HG02588 (cell line): ENCODE measurements at regions not wholly inside any gene's neighbourhood (a gene's known extent, or its start where the extent isn't known, plus 50 kb on each side); places are given as distances from the start of the nearest gene placed in this dataset.

Source experiments
- ATAC-seq: cut with Tn5 transposase; IDR thresholded peaks from one replicate; pipeline ENCODE4 v1.9.1; 2021; ENCODE audit warnings: mild to moderate bottlenecking, moderate library complexity; ENCODE audit not compliant: unreplicated experiment

DNA sequence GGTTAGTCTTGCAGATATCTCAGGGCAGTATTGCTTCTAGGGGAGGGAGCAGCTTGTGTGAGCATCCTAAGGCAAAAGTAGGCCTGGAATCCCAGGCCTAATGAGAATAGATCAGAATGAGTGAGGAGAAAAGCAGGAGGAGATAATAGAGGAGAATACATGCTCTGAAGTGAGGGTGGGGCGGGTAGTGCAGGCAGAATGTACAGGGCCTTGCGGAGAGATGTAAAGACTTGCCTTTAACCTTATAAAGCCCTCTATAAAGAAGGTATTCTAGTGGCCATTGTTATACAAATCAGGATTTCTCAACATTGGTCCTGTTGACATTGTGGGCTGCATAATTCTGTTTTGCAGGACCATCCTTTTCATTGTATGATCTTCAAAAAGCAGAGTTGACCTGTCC, 855.3 kb downstream of the PCDH7 start:
- no peak for ATAC-seq

DNA sequence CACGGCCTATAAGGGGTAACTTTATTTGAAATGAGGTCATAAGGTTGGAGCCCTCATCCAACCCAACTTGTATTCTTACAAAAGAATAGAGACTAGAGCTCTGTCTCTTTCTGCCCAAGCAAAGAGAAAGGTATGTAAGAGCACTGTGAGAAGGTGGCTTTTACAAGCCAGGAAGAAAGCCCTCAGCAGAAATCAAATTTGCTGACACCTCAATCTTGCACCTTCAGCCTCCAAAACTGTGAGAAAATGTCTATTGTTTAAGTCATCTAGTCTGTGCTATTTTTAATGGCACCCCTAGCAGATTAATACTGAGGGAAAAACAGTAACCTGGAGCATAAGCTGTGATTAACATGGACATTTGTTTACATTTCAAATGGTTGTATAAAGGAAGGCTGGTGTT, 860.7 kb downstream of the PCDH7 start:
- no peak for ATAC-seq

DNA sequence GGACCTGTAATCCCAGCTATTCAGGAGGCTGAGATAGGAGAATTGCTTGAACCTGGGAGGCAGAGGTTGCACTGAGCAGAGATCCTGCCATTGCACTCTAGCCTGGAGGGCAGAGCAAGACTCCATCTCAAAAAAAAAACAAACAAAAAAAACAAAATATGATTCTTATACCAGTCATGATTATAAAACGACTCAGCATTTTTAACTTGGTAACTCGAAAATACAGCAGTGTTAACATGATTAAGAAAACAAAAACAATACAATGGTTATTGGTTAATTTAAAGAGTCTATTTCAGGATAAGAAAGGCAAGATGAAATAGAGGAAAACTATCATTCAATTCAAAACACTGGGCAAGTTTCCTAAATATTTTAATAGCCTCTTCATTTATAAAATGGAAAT, 865.3 kb downstream of the PCDH7 start:
- no peak for ATAC-seq

DNA sequence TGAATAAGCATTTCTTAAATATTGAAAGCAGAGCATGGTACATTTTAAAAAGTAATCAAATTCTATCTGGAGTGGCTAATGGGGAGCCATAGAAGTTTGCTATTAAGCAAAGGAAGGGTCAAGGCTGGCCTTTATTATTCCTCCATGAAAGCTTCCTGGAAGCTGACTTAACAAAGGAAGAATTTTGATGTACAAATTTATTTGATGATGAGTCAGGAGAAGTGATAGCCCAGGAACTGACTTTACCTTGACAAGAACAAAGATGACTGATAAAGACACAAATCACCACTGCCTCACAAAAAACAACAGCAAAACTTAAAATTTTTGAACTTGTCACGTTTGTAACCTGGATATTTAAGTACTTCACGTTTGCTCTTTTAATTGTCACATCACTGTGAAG, 872.1 kb downstream of the PCDH7 start:
- no peak for ATAC-seq

DNA sequence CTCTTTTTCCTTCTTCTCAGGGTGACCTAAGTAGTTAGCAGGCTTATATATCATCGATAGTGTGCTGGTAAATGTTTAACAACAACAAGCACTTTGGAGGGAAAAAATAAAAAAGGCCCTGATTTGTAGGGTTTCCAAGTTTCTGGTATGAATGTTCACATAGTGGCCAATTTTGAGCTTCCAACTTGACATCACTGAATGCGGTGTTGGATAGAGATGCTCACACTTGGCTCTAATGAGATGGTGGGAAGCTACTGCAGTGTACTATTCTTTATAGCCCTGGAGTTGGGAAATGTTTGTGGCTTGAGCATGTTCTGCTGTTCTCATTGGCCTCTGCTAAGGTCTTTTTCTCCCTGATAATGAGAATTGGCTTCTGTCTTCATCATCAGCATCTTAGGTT, 875.3 kb downstream of the PCDH7 start:
- ATAC-seq: no peak

DNA sequence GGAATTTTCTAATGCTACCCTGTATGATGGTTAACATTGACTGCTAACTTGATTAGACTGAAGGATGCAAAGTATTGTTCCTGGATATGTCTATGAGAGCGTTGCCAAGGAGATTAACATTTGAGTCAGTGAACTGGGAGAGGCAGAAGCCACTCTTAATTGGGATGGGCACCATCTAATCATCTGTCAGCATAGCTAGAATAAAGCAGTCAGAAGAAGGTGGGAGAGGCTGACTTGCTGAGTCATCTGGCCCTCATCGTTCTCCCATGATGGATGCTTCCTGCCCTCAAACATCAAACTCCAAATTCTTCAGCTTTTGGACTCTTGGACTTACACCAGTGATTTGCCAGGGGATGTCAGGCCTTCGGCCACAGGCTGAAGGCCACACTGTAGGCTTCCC, 878.5 kb downstream of the PCDH7 start:
- no peak for ATAC-seq

DNA sequence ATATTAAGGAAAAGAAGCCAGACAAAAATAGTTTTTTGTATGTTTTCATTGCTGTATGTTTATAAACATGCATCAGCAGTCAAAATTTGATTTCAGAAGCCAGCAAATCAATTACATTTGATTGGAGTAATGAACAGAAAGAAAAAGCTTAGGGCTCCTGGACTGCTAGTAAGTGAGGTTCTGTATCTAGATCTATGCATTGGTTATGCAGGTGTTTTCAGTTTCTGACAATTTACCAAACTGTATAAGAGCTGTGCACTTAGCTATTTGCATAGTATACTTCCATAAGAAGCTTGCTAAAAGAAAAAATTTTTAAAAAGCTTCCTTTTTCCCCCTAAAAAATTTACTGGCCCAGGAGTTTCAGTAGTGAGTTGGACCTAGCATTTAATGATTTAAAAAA, 881.6 kb downstream of the PCDH7 start:
- ATAC-seq: no peak

DNA sequence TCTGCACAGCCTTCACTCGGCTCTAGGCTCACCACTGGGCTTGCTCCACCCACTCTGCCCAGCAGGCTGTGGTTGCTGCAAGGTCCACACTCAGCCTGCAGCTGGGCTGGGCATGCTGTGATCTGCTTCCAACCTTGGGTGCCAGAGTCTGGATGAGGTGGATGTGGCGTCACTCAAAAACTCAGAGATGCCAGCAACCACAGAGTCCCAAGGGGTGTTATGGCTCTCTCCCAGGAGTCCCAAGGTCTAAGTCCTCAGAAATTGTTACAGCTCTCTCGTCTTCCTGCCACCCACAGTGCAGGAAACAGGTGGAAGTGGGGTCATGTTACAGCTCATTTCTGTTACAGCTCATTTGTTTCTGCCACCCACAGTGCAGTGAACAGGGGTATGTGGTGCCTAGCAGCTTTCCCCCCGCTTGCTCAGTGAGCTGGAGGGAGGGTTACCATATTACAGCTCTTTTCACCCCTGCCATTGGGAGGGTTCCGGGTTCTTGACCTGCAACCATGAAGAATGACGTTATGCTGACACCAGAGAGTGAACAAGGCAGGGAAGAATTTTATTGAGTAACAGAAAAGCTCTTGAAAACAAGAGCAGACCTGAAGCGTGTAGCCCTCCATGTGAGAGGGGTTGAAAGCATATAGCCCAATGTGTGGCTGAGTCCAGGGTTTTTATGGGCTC, 893.9 kb downstream of the PCDH7 start:
- no peak for ATAC-seq

DNA sequence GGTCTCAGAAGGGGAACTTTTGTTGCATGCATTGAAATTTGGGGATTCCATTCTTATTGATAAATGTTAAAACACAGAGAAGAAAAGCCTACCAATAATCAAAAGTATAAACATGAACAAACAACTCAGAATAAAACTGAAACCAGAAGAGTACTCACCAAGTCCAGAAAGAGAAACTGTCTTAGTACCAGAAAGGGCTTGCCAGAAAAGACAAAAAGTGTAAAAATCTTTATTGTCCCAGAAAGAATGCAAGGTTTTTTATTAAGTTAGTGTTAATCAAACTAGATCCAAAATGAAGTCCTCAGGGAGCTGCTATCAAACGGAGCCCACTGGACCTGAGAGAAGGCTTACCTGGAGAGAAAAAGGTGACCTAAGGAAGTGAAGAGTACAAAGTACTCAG, 897.5 kb downstream of the PCDH7 start:
- ATAC-seq: no peak

DNA sequence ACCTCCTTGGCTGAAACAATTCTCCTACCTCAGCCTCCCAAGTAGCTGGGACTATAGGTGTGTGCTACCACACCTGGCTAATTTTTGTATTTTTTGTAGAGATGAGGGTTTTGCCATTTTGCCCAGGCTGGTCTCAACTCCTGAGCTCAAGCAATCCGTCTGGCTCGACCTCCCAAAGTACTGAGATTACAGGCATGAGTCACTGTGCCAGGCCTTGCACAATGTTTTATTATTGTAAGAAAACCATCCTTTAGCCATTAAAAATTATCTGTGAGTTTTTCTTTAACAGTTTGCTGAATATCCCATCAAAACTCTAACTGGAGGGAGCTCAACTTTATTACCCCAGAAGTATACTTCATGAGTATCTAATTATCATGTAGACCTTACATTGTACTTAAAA, 900.3 kb downstream of the PCDH7 start:
- no peak for ATAC-seq

DNA sequence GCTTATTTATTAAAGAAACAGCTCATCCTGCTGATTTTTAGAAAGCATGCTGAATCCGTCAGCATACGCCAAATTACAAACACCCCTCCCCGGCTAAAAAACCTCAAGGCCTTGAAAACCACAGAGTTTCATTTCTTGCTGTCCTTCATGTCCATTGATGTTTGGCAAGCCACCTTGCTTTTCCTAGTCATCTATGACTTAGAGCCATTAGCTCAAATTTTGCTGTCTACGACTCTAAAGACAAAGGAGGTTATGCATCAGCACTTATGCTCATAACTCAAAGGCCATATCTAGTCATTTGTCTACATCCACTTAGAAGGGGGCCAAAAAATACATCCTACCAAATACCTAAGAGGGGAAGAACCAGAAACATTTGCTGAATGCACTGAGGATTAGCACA, 925.1 kb downstream of the PCDH7 start:
- ATAC-seq: no peak

DNA sequence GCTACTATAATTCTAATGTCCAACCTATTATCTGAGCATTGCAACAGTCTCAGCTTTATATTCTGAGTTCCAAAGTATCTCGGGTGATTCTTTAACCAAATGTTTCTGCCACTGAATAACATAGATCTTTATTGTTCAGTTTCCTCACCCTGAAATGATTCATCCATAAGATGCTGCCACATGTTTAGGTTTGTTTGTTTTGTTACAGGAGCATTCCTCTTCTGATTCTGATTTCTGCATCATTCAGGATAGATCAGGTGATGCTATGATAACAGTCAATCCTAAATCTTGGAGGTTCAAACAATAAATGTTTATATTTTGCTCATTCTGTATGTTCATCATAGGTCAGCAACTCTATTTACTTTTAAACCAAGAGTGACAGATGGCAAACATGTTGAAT, 927.6 kb downstream of the PCDH7 start:
- no peak for ATAC-seq

DNA sequence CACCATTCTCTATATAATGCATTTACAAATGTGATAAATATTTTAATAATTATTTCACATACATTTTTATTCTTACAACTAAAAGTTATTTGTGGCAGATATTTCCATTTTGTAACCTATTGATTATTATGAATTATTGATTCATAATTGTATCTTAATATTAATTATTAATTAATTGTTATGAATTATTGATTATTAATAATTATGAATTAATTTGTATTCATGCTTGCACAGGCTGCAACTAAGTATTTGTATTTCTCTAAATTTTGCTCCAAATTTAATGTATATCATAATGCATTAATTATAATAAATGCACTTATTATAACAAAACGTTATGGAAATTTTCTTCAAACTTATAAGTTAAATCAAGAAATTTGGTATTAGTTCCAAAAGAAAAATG, 929.7 kb downstream of the PCDH7 start:
- ATAC-seq: no peak

DNA sequence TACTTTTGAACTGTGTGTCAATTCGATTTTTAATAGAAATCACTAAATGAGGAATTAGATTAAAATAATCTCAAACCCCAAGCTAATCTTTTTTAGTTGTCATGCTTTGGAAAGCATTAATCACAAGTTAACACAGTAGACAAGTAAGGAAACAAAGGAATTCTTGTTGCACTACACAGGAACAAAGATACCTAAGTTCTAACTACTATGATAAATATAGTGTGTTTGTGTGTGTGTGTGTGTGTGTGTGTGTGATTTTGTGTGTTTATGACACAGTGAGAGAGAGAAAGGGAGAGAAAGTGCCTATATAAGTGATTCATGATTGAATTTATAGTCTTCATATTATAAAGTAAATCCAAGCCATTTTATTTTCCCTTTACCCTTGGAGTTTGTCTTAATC, 931.4 kb downstream of the PCDH7 start:
- ATAC-seq: no peak

DNA sequence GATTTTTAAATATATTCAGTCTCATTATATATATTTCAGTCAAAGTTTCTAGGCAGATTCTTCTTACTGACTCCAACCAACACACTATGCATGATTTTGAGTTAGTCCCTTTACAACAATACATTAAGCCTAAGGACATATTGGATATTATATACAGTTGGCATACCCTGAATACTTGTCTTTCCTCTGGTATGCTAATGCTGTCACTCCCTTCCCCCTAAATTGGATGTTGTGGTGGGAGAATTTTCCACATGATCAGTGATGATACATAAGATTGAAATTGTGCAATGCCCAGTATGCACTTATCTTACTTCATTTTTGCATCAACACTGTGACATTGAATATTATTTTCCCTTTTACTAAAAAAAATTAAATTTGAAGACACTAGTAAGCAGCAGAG, 935.2 kb downstream of the PCDH7 start:
- no peak for ATAC-seq

DNA sequence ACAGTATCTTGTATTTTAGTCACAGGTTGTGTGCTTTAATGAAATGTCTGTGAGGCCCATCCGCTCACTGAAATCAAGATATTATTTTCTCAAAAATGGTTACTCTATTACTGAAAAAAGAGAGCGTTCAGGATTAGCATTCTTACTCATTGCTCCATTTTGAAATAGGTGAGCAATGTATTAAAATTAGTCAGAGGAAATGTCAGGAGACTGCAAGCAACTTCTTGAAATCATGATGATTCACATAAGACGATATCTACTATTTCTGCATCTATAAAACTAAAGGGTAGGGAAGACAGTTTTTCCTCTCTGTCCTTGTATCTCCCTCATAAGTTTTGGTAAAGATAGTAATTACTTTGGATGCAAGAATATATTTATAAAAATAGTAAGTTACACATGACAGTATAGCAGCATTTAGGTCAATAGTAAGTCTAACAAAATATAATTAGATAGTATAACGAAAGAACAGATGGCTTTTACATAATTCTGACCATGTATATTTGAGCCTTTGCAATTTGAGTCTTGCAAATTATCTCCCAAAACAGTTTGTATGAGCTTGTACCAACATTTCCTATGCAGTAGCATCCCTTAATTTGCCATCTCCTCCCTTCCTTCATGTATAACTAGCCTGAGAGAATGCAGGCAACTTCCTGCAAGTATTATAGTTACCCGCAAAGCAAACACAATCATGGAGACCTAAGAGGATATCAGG, 937.8 kb downstream of the PCDH7 start:
- no peak for ATAC-seq

DNA sequence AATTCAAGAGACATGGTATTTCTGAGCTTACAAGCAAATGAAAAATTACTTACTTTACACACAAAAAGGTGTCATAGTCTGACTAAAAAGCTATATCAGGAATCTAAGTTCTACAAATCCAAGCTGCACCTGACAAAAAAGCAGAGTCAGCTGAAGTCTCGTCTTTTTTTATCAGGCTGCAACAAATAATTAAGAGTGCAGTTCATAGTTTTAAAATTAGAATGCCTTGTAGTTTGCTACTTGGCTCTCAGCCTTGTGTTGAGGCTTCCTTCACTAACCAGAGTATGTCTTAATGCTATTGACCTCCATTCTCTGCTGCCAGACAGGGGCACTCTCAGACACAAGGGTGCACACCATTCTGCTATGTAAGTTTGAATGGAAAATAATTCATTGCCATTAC, 940.7 kb downstream of the PCDH7 start:
- ATAC-seq: no peak

DNA sequence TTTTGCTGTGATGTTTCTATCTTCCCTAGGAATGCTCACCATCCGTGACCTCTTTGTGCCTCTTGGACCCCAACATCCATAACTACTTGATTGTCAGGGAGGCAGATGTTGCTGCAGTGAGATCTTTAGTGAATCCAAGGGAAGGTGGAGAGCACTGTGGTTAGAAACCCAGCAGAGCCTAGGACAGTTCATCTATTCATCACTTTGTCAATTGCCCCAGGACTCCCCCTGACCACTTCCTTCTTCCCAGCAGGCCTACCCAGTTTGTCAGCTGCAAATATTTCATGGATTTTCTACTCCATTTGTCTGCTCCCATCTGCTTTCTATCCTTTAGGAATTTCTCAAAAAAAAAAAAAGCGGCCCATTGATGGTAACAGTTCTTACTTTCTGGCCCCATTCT, 942.8 kb downstream of the PCDH7 start:
- ATAC-seq: no peak

DNA sequence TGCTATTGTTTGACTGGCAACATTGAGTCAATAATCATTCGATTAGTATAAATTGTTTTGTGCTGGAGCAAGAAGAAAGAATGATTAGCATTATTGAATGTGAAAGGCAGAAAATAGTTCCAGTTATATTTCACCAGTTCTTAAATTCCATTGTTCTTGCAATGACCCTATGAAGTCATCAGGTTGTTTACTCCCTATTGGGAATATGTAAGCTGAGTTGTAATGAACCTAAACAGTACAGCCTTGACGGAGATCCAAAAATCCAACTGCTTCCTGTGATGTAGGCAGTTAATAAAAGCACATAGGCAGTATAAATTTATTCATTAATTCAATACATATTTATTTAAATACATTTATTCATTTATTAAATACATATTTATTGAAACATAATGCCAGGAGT, 947.5 kb downstream of the PCDH7 start:
- ATAC-seq: no peak

DNA sequence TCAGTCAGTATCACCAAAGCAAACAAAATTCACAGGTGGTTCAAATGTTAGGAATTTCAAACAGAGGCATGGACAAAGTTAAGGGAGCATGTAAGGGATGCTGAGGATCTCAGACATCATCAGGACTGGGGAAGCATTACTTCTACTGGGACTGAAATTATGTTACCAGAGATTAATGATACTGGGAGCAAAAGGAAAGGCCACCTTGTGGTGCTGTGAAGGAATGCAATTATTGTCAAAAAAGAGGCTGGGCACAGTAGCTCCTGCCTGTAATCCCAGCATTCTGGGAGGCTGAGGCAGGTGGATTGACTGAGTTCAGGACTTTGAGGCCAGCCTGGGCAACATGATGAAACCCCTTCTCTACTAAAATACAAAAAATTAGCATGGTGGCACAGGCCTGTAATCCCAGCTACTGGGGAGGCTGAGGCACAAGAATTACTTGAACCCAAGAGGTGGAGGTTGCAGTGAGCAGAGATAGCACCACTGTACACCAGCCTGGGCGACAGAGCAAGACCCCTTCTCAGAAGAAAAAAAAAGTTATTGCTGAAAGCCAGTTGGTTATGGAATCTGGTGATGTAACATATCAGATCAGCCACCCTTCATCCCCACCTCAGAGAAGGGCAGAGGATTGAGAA, 954.3 kb downstream of the PCDH7 start:
- ATAC-seq: no peak

DNA sequence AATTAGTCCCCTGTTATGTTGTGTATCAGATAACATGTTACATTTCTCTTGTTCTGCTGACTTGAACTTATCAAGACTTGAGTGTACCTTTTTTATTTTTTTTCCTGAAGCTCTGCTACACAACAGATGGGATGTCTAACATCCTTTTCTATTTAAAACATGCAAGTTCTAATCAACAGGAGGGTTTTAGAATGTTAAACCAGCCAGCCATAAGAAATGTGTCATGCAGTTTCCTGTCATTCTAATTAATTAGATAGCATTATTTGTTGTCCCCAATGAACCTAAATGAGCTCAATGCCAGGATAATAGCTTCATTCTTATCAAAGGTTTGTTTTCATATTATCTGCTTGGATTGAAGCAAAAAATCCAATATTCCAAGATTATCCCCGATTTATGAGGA, 958.2 kb downstream of the PCDH7 start:
- no peak for ATAC-seq

DNA sequence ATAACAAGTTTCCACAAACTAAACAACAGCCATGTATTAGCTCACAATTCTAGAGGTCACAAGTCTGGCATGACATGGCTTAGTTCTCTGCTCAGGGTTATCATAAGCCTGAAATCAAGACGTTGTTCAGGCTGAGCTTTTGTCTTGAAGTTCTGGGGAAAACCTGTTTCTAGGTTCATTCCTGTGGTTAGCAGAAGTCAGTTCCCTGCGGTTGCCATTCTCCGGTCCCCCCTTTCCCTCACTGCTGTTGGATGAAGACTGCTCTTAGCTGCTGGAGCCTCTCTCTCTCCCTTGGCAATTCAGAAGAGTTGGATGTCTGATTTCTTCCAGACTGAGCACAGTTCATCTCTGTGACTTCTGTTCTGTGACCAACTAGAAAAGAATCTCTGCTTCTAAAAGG, 962.6 kb downstream of the PCDH7 start:
- ATAC-seq: no peak
